ENCODE measurements at regions not wholly inside any gene's neighbourhood (a gene's known extent, or its start where the extent isn't known, plus 50 kb on each side); places are given as distances from the start of the nearest gene placed in this dataset.

GRCh38 chr2:144607891-144608521 lies 88.1 kb upstream of the ZEB2 start:
- DNase-seq (ENCODE audit: extremely low spot score) = no peak
- ChIA-PET CTCF (interaction anchor here (1.1 kb wide), 1 partner anchor 19 kb away, joined by 4 read pairs; no protein-coding TSS in a partner anchor), POLR2A (no interaction called here)
- TF ChIP-seq CTCF (IDR thresholded peaks at IDR 0.05; ENCODE audit: control extremely low read depth, extremely low read depth, low read depth, missing control alignments) = no peak

GRCh38 chr2:144607099-144607498 lies 87.2 kb upstream of the ZEB2 start:
- CTCF ChIA-PET = no interaction called here

GRCh38 chr2:144606466-144607095 lies 86.7 kb upstream of the ZEB2 start:
- no peak for DNase-seq (ENCODE audit: extremely low spot score)
- ChIA-PET CTCF (no interaction called here), POLR2A (no interaction called here)
- TF ChIP-seq CTCF (IDR thresholded peaks at IDR 0.05; ENCODE audit: control extremely low read depth, extremely low read depth, low read depth, missing control alignments) = no peak

More at GRCh38 chr2:144607099-144607498, 87.2 kb upstream of the ZEB2 start:
- TF ChIP-seq CTCF (IDR thresholded peaks at IDR 0.05; ENCODE audit: control extremely low read depth, extremely low read depth, low read depth, missing control alignments) = no peak
- POLR2A ChIA-PET = no interaction called here
- no peak for DNase-seq (ENCODE audit: extremely low spot score)

DNA sequence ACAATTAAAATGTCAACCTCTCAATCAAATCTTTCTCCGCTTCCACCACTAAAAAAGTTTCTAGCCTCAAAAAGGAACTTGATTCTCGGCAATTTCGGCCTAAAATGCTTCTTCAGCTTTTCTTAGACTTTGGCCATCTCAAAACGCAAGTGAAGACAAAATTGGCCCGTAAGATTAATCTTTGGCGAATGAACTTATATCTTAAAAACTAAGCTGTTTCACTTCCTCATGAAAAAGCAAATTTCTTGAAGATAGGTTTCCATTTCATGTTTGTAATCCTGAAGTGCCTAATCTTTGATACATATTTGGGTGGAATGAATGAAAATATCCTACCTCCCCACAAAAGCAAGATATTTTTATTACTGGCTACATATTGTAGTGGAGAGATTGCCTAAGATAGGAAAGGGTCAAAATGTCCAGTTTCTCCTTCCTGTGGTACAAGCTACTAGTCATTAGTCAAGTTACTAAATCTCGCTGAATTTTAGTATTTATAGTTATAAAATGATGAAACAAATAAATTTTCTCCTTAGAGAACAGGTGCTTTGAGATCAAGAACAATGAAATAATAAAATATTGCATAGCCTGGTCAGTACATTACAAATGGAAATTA lies 85.4 kb upstream of the ZEB2 start:
- ChIA-PET CTCF (no interaction called here), POLR2A (no interaction called here)
- DNase-seq (ENCODE audit: extremely low spot score) = no peak
- no peak for TF ChIP-seq CTCF (IDR thresholded peaks at IDR 0.05; ENCODE audit: control extremely low read depth, extremely low read depth, low read depth, missing control alignments)

DNA sequence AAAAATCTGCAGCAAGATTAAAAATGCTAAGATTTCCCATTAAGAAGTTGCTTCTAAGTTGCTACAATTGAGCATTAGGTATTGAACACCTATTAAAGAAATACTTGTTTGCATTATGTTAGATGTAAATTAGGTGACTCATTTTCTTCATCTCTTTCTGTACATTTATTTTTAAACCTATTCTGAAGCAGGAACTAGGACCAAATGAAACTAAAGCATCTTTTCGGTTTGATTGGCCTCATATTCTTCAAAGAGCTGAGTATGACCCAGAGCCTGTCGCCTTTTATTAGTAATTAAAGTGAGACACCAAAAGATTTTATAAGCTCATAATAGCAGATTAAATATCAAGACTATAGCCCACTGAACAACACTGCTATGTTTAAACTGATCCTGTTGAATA lies 83.4 kb upstream of the ZEB2 start:
- CTCF ChIA-PET = no interaction called here
- no peak for DNase-seq (ENCODE audit: extremely low spot score)
- TF ChIP-seq CTCF (IDR thresholded peaks at IDR 0.05; ENCODE audit: control extremely low read depth, extremely low read depth, low read depth, missing control alignments) = no peak
- POLR2A ChIA-PET = no interaction called here

DNA sequence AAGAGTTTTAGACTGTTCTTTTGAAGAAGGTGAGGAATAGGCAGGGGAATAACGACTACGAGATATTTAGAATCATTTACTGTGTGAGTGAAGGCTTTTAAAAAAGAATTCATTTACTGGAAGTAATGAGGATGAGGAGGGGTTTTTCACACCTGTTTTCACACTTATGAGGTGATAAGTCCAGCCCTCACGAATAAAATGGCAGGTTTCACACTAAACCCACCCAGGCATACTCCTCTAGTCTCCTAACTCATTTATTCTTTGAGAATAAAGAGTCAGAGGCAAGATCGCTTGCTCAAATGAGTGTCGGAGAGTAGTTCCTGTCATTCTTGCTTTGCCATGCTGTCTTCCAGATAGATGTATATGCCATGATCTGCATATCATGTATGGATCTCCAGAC lies 79.0 kb upstream of the ZEB2 start:
- CTCF ChIA-PET = no interaction called here
- TF ChIP-seq CTCF (IDR thresholded peaks at IDR 0.05; ENCODE audit: control extremely low read depth, extremely low read depth, low read depth, missing control alignments) = no peak

More for the DNA sequence above, 79.0 kb upstream of the ZEB2 start:
- POLR2A ChIA-PET = no interaction called here
- DNase-seq (ENCODE audit: extremely low spot score) = no peak
